Renal pelvis (tissue), 1 donor: ENCODE measurements at regions not wholly inside any gene's neighbourhood (a gene's known extent, or its start where the extent isn't known, plus 50 kb on each side); places are given as distances from the start of the nearest gene placed in this dataset.
A peak's percentile ranks its signal among the peaks of the same experiment; 100 is the strongest.
"Not testable (repeated sequence)": the region's sequence is repeated elsewhere in the genome, so short reads cannot be mapped to it uniquely, and the experiment has no call there.

Experiments used
- DNase-seq: peaks from one replicate; pipeline ENCODE4 v3.0.0-alpha.2; 2013

DNA sequence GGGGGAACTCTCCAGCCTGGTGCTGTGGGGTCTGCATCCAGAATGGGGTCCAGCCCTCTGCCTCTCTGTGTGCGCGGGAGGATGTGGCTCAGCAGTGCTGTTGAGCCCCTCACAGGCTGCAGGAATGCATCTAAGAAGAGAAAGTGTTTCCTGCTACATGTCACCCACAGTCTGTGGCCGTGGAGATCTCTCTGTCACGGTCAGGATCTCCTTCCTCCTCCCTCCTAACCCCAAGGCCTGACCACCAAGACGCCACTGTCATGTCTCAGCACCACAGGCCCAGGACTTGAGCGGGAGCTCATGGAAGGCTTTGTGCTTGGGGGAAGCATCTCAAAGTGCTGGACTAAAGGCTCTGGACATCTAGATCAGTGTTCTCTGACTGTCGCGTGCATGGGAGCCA, 90.1 kb downstream of the SREK1 start:
- no peak for DNase-seq

DNA sequence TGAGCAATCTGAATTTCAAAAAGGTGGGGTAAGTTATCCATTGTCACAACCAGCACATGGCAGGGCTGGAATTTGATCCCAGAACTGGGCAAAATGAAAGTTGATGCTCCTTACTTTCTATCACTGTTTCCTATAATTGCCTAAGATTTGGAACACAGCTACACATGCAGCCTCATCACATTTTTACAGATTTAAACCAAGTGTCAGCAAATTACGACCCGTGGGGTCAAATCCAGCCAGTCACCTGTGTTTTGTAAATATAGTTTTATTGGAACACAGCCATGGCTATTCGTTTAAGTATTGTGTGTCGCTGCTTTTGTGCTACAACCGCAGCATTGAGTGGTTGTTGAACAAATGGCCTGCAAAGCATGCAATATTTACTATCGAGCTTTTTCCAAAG, 94.3 kb downstream of the SREK1 start:
- DNase-seq, result no peak

DNA sequence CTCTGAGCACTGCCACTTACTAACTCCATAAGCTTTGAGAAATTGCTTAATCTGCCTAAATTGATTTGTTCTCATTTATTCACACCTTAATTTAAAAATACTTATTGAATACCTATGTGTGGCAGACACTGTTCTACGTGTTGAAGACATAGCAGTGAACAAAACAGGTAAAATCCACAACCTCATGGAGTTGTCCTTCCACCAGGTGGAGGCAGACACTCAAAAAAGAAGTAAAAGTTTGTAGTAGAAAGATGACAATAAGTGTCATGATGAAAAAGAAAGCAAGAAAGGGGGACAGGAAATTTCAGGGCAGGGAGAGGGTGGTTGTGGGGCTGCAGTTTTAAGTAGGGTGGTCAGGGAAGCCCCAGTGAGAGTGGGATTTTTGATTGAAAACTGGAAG, 94.9 kb downstream of the SREK1 start:
- no peak for DNase-seq

GRCh38 chr5:66241136-66241825, 97.2 kb downstream of the SREK1 start:
- DNase-seq, result no peak

GRCh38 chr5:66242050-66242715, 98.1 kb downstream of the SREK1 start:
- no peak for DNase-seq

DNA sequence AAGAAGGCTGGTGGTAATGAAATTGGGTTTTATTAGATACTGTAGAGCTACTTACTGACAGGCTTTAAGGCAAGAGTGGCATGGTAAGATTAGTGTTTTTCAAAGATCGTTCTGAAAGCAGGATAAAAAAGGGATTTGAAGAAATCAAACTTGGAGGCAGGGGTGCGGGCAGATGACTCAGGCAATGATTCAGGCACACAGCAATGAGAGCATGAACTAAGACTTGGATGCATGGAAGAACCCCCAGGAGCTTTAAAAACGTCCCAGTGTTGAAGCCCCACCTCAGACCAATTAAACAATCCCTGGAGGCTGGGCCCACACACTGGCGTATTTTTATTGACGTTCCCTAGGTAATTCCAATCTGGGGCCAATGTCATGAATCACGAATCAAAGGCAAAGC, 102.5 kb downstream of the SREK1 start:
- DNase-seq, result no peak

DNA sequence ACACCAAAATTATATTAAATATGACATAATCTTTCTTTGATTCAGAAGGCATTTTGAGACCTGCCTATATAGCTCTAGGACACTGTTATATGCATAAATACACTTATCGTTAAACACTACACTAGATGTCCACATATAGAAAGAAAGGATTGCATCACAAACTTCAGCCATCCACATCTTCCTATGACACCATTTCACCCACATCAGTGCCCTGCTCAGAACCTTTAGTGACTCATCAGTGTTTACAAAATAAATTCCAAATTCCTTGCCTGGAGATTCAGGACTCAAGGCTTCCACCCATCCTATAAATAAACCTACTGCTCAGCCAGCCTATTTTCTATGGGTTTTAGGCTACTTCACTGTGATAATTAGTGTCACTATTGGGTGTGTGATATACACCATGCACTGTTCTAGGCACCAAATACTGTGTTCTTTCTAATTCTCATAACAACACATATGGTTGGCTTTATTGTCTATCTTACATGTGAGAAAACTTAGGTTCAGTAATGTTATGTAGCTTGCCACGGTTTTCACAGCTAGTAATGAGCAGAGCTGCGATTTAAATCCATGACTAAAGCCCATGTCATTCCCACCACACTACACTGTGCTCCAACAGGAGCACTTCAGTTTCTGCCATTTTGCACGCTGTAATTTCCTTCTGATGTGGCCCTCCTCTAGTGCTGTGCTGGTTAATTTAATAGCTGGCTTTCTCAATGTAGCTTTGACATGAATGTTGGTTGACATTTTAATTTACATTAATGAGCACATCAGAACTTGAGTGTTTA, 103.3 kb downstream of the SREK1 start:
- DNase-seq, result no peak

GRCh38 chr5:66248874-66249273, 104.8 kb downstream of the SREK1 start:
- no peak for DNase-seq

GRCh38 chr5:66249920-66250319, 105.8 kb downstream of the SREK1 start:
- DNase-seq, result no peak

DNA sequence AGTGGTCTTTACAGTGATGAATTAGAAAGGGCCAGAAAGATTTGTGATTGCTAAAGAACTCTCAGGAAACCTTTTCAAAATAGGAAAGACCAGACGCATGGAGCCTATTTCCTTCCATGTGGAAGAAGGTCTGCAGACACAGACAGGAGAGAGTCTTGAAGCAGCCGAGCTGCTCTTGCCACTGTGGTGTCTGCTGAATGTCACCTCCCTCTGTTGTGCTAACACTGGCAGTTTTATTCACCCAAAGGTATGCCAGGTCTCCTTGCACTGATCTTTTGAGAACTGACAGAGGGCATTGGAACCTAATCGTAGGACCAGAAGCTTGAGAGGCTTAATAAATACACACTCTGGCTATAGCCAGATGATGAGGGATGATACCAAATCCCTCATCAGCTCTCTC, 108.7 kb downstream of the SREK1 start:
- DNase-seq, result no peak

DNA sequence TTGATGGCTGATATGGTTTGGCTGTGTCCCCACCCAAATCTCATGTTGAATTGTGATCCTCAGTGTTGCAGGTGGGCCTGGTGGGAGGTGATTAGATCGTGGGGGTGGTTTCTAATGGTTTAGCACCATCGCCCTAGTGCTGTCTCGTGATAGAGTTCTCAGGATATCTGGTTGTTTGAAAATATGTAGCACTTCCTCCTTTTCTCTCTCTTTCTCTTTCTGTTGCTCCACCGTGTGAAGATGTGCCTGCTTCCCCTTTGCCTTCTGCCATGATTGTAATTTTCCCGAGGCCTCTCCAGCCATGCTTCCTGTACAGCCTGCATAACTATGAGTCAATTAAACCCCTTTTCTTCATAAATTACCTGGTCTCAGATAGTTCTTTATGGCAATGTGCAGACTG, 111.6 kb downstream of the SREK1 start:
- DNase-seq, result no peak

GRCh38 chr5:66273121-66273520, 129.0 kb downstream of the SREK1 start:
- no peak for DNase-seq

DNA sequence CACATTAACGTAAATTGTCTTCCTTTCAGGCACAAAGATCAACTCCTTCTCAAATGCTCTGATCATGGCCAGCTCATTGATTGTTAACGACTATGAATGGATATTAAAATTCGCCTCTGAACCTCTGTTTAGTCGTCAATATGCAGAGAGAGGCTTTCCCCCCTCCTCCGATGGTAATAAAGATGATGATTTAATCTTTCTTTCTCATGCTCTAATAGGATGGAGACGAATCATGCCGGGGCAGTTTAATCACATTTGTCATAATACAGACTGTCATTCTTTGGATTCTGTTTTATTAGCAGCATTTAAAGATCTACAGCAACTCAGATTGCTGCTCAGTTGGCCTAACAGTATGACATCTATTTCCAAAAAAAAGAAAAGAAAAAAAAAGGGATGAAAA, 132.9 kb downstream of the SREK1 start:
- DNase-seq, result no peak

DNA sequence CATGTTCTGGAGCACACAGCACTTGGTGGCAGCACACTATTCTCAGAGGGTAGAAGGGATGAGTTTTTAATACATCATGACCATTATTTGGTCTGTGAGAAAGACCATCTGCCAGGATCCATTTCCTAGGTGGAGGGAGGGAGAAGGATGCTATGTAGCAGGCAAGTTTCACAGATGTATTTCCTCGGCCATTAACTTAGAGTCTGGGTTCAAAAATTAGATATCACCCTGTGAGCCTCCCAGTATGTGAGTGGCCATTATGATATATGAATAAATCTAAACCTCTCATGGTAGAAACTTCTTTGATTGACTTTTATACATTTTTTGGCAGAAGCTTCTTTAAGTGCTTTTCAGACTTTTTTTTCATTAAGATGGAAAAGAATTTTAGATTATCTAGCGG, 133.9 kb downstream of the SREK1 start:
- peak; percentile 54 for DNase-seq

GRCh38 chr5:66281294-66281693, 137.2 kb downstream of the SREK1 start:
- no peak for DNase-seq

DNA sequence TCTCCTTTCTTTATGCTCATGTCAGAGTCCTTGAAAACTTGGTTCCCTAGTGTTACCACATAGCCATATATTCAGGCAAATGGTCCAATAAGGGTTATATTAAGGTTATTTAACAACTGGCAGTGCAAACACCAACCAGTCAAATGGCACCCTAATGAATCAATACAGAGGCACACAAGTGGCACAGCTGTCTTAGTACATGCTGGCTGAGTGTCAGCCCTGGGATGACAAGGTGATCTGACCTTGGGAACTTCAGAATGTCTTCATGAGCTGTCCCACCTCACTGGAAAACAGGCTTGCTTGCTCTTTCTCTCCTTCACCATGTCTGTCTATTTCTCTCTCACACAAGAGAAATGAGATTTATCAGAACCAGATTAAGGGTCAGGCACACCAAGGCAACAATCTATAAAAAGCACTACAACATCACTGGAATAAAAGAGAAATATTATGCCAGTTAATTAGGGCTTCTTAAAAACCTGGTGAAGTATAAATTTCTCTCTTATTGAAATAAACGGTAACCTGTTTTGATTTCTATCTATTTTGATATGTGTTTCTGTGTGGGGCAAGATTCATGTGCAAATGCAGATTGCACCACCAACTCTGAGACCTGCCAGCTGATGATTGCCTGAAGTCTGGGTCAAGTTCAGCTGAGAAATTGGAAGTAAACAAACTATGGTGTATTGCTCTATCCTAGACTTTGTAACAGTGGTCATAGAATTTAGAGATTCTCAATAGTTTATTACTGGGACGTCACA, 140.7 kb downstream of the SREK1 start:
- no peak for DNase-seq

DNA sequence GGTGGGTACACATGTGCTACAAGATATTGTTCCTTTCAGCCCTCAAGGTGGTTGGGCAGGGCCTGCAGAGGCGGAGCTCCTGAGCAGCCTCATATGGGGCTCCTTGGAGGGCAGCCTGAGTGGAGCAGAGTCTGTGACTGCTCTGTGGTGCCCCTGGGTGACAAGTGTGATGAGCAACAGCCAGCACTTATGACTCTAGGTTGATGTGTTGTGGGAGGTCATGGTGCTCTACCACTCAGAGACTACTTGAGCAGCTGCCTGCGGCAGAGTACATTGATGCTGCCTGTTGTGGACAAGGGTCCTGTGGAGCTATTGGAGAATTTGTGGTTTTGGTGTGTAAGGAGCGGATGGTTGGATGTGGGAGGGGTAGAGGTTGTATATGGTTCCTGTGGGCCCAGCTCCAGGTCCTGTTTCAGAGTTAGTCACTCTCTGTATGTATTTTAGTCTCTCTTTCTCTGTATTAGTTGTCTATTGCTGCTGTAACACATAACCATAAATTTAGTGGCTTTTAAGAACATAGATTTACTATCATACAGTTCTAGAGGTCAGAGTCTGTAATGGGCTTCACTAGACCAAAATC, 141.3 kb downstream of the SREK1 start:
- no peak for DNase-seq

DNA sequence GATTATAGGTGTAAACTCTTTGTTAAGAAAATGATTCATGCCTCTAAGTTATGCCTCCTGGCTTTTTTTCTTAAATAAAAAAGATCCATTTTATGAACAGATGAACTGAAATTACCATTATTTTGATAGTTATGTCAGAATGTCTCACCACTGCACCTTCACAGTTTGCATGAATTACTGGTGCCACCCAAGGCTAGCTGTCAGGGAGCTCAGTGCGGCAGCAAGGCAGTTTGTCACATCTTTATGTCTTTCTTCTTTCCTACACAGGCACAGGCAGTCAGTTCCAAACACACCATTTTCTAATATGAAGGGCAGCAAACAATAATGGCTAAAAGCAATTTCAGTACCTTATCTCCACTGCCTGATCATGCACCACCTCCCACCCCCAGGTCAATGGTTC, 147.7 kb downstream of the SREK1 start:
- no peak for DNase-seq

DNA sequence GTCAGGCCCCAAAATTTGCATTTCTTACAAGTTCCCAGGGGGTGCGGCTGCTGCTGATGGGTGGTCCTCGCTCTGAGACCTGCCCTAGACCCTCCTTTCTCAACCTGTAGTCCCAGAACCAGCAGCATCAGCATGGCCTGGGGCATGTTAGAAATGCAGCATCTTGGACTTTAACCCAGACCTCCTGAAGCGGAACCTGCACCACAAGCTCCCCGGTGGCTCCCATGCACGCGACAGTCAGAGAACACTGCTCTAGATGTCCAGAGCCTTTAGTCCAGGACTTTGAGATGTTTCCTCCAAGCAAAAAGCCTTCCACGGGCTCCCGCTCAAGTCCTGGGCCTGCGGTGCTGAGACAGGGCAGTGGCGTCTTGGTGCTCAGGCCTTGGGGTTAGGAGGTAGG, 149.8 kb downstream of the SREK1 start:
- DNase-seq, result not testable (repeated sequence)

- DNase-seq, result no peak
Measured at GRCh38 chr5:66299463-66299862, 155.4 kb downstream of the SREK1 start.

DNA sequence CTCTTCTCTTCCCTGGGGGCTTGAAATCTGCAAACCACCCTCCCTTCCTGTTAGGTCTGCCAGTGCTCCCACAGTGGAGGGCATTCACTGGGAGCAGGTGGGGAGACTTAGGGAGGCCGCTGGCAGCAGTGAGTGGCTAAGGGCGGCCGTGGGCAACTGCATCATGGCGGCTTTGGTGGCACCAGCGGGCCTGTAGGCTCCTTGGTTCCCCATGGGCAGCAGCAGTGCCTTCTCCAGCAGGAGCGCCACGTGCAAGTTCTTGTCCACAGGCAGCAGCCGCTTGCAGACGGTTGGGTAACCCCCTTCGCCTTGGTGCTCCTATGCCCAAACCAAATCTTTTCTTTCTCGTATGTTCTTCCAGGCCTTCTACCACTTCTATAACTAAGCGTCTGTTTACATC, 158.2 kb downstream of the SREK1 start:
- no peak for DNase-seq
